HCT116 (cell line): ENCODE measurements at regions not wholly inside any gene's neighbourhood (a gene's known extent, or its start where the extent isn't known, plus 50 kb on each side); places are given as distances from the start of the nearest gene placed in this dataset.

Experiments used
- ATAC-seq: fragments of 200-7000 bp; cut with Tn5 transposase; 2 replicates; pipeline ENCODE4 v1.9.1; 2020; ENCODE audit warnings: mild to moderate bottlenecking, moderate library complexity
- BruUV-seq: library from RNA; stranded (reverse); fragments of 400-500 nt; replicated peaks from 2 replicates; lab custom pipeline; 2021; lab: Mats Ljungman, UMichigan
- CTCF ChIA-PET: fragments of 300-600 bp; sonication (Branson Sonifier 250); formaldehyde crosslinking; loops from one replicate; lab custom pipeline; 2021; ENCODE audit warnings: antibody characterized with exemption; lab: Charles Lee
- POLR2A ChIA-PET: fragments of 300-600, 350-600 bp; sonication (Branson Sonifier 250); formaldehyde crosslinking; loops from one replicate; lab custom pipeline; 2021; ENCODE audit warnings: antibody characterized with exemption; lab: Charles Lee
- RAD21 ChIA-PET, 2 experiments: fragments of 300-600 bp; sonication (Branson Sonifier 250); formaldehyde crosslinking; loops; one replicate each; lab custom pipeline; 2023; ENCODE audit warnings: low total read pairs in 2 of 2; ENCODE audit not compliant: uncharacterized antibody in 2 of 2, unreplicated experiment in 2 of 2, low non-redundant PET in 1 of 2; lab: Charles Lee
- DNase-seq: peaks from one replicate; pipeline ENCODE4 v3.0.0-alpha.2; 2010; ENCODE audit warnings: low read depth, low spot score
- H2AFZ ChIP-seq: fragments of 200-600 bp; shearing (Covaris generic), sonication (generic); 2 replicates; pipeline ENCODE4 v1.6.1; 2017; ENCODE audit warnings: low read depth, mixed run types, mixed read lengths, antibody characterized with exemption, low read length; ENCODE audit not compliant: poor library complexity, severe bottlenecking
- H3K27ac ChIP-seq: 2 replicates; pipeline ENCODE4 v1.5.1; 2012; ENCODE audit warnings: low read depth, low read length
- H3K27me3 ChIP-seq: fragments of 200-600 bp; sonication (generic); 2 replicates; pipeline ENCODE4 v1.6.1; 2016; ENCODE audit warnings: mixed run types, low read length, mixed read lengths; ENCODE audit not compliant: insufficient read depth
- H3K36me3 ChIP-seq, 2 experiments: fragments of 200-500 bp in 1 of 2; fragments of 200-600 bp in 1 of 2; sonication (Bioruptor generic) in 1 of 2; sonication (generic) in 1 of 2; 2 replicates each; pipeline versions ENCODE4 v1.5.1 to v1.6.1; 2014 to 2016; ENCODE audit warnings: low read length in 2 of 2, inconsistent platforms in 1 of 2, mixed read lengths in 1 of 2, mixed run types in 1 of 2; ENCODE audit not compliant: insufficient read depth in 2 of 2, control insufficient read depth in 1 of 2
- H3K4me1 ChIP-seq, 2 experiments: fragments of 200-600 bp in 1 of 2; sonication (generic) in 1 of 2; 2 replicates each; pipeline versions ENCODE4 v1.5.1 to v1.6.1; 2012 to 2017; ENCODE audit warnings: low read length in 2 of 2, inconsistent platforms in 1 of 2, mild to moderate bottlenecking in 1 of 2, mixed read lengths in 1 of 2, mixed run types in 1 of 2, moderate library complexity in 1 of 2; ENCODE audit not compliant: insufficient read depth in 2 of 2, control insufficient read depth in 1 of 2
- H3K4me2 ChIP-seq: fragments of 200-600 bp; sonication (generic); 2 replicates; pipeline ENCODE4 v1.6.1; 2017; ENCODE audit warnings: mixed run types, low read length, mixed read lengths
- H3K4me3 ChIP-seq, 2 experiments: fragments of 200-600 bp in 1 of 2; sonication (generic) in 1 of 2; replicated peaks in 1 of 2; 2 replicates each; pipeline ENCODE4 v1.5.1; 2011 to 2016; ENCODE audit warnings: low read length in 2 of 2, control low read depth in 1 of 2, low read depth in 1 of 2, mild to moderate bottlenecking in 1 of 2, mixed read lengths in 1 of 2, mixed run types in 1 of 2
- H3K79me2 ChIP-seq: fragments of 200-600 bp; sonication (generic); 2 replicates; pipeline ENCODE4 v1.6.1; 2017; ENCODE audit warnings: mild to moderate bottlenecking, mixed run types, low read length, moderate library complexity, mixed read lengths; ENCODE audit not compliant: insufficient read depth
- H3K9ac ChIP-seq: fragments of 200-600 bp; sonication (generic); 2 replicates; pipeline ENCODE4 v1.6.1; 2016; ENCODE audit warnings: low read length, mixed read lengths
- H3K9me2 ChIP-seq: fragments of 200-600 bp; sonication (generic), shearing (Covaris generic); 2 replicates; pipeline ENCODE4 v1.6.1; 2017; ENCODE audit warnings: mixed run types, mild to moderate bottlenecking, moderate library complexity; ENCODE audit not compliant: insufficient read depth
- H3K9me3 ChIP-seq, 2 experiments: fragments of 200-500 bp in 1 of 2; fragments of 200-600 bp in 1 of 2; sonication (Bioruptor generic) in 1 of 2; sonication (generic) in 1 of 2; 2 replicates each; pipeline ENCODE4 v1.6.1; 2014 to 2017; ENCODE audit warnings: low read length in 2 of 2, mixed read lengths in 2 of 2, inconsistent platforms in 1 of 2, low read depth in 1 of 2, mild to moderate bottlenecking in 1 of 2, mixed run types in 1 of 2, moderate library complexity in 1 of 2; ENCODE audit not compliant: control insufficient read depth in 1 of 2, insufficient read depth in 1 of 2
- H4K20me1 ChIP-seq: fragments of 200-600 bp; sonication (generic), shearing (Covaris generic); 2 replicates; pipeline ENCODE4 v1.6.1; 2017; ENCODE audit warnings: mixed run types, mild to moderate bottlenecking, moderate library complexity; ENCODE audit not compliant: insufficient read depth
- CBX3 ChIP-seq: IDR thresholded peaks from 2 replicates; pipeline ENCODE4 v1.6.1; 2012; ENCODE audit warnings: low read depth
- EGR1 ChIP-seq: IDR thresholded peaks from 2 replicates; pipeline ENCODE4 v1.6.1; 2012; ENCODE audit warnings: low read depth
- EZH2 ChIP-seq: fragments of 200-600 bp; sonication (generic); IDR thresholded peaks from 2 replicates; pipeline ENCODE4 v1.6.1; 2017; ENCODE audit warnings: antibody characterized with exemption, mixed run types
- EZH2phosphoT487 ChIP-seq: fragments of 200-600 bp; IDR thresholded peaks from 2 replicates; pipeline ENCODE4 v1.6.1; 2018; ENCODE audit warnings: antibody characterized with exemption, borderline replicate concordance
- FOSL1 ChIP-seq: IDR thresholded peaks from 2 replicates; pipeline ENCODE4 v1.6.1; 2012; ENCODE audit warnings: low read depth
- JUND ChIP-seq: IDR thresholded peaks from 2 replicates; pipeline ENCODE4 v1.6.1; 2012
- POLR2AphosphoS5 ChIP-seq: IDR thresholded peaks from 2 replicates; pipeline ENCODE4 v1.6.1; 2011; ENCODE audit warnings: mild to moderate bottlenecking, low read depth, low read length, moderate library complexity
- RAD21 ChIP-seq: IDR thresholded peaks from 2 replicates; pipeline ENCODE4 v1.6.1; 2012; ENCODE audit warnings: low read depth, mild to moderate bottlenecking
- SP1 ChIP-seq: IDR thresholded peaks from 2 replicates; pipeline ENCODE4 v1.6.1; 2012; ENCODE audit warnings: low read depth
- SRF ChIP-seq: IDR thresholded peaks from 2 replicates; pipeline ENCODE4 v1.6.1; 2012; ENCODE audit warnings: low read depth
- TCF7L2 ChIP-seq: IDR thresholded peaks from 2 replicates; pipeline ENCODE4 v1.7.0; 2011; ENCODE audit warnings: borderline replicate concordance, inconsistent platforms; ENCODE audit not compliant: insufficient read depth, insufficient read length; ENCODE audit errors: extremely low read depth
- ZFX ChIP-seq: fragments of 450-650 bp; IDR thresholded peaks from 2 replicates; pipeline ENCODE4 v1.6.1; 2017
- ZNF274 ChIP-seq: fragments of 200-500 bp; sonication (Bioruptor generic); IDR thresholded peaks from 2 replicates; pipeline ENCODE4 v1.6.1; 2014; ENCODE audit warnings: mild to moderate bottlenecking, low read depth, low read length, inconsistent platforms
- intact Hi-C: fragments of 100-400 bp; cut with micrococcal nuclease; formaldehyde crosslinking; loops from 2 replicates; pipeline ENCODE4 v1.10.0; 2022
- TF ChIP-seq, protein P1 (sequence below): IDR thresholded peaks from 2 replicates; pipeline ENCODE4 v1.6.1; 2012
- TF ChIP-seq, protein P2 (sequence below): IDR thresholded peaks from 2 replicates; pipeline ENCODE4 v1.6.1; 2012
- TF ChIP-seq, protein P3 (sequence below): IDR thresholded peaks from 2 replicates; pipeline ENCODE4 v1.6.1; 2011; ENCODE audit warnings: mild to moderate bottlenecking, low read length, moderate library complexity; ENCODE audit not compliant: insufficient replicate concordance; ENCODE audit errors: extremely low read depth
- TF ChIP-seq, protein P4 (sequence below), 3 experiments: fragments of 200-600 bp in 1 of 3; sonication (generic) in 1 of 3; IDR thresholded peaks in 2 of 3; conservative IDR thresholded peaks in 1 of 3; 2 replicates each; pipeline ENCODE4 v1.5.1; 2012 to 2017; ENCODE audit warnings: low read depth in 2 of 3, low read length in 2 of 3, antibody characterized with exemption in 1 of 3, borderline replicate concordance in 1 of 3, control low read depth in 1 of 3, mild to moderate bottlenecking in 1 of 3, mixed read lengths in 1 of 3, mixed run types in 1 of 3, moderate library complexity in 1 of 3; ENCODE audit not compliant: insufficient read depth in 1 of 3

DNA sequence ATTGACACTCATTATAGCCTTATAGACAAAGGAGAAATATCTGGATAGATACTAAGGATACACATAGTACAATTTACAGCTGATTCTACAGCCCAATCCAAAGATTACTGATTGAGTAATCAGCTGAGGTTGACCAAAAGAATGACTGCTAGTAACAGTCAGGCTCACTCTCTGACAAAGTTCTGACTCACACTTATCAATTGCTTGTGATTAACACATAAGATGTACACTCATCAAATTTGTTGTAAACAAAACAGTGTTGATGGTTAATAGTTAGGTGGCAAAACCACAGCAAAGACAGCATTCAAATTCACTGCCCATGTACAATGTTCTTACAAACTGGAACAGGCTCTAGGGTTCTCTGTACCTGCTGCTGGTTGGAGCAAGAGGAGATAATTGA, 422.7 kb downstream of the TLE1 start:
- no TSS peak for BruUV-seq
- H3K4me2 ChIP-seq: no peak overlapping the region
- no peak overlapping the region for H2AFZ ChIP-seq
- no peaks in the 10 kb centered on the region for H4K20me1 ChIP-seq
- ChIA-PET POLR2A (no interaction called here), CTCF (no interaction called here), RAD21 (no interaction called here)
- H3K4me3 ChIP-seq: no peak overlapping the region
- H3K4me1 ChIP-seq: no peaks in the 10 kb centered on the region
- H3K27me3 ChIP-seq: no peaks in the 10 kb centered on the region
- DNase-seq (peak; percentile 0), ATAC-seq (no peak)
- H3K9me2 ChIP-seq: no peaks in the 10 kb centered on the region
- H3K9ac ChIP-seq: no peak overlapping the region
- H3K79me2 ChIP-seq: no peaks in the 10 kb centered on the region
- TF ChIP-seq, protein P1, sequence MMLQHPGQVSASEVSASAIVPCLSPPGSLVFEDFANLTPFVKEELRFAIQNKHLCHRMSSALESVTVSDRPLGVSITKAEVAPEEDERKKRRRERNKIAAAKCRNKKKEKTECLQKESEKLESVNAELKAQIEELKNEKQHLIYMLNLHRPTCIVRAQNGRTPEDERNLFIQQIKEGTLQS: no peak
- TF ChIP-seq, protein P2, sequence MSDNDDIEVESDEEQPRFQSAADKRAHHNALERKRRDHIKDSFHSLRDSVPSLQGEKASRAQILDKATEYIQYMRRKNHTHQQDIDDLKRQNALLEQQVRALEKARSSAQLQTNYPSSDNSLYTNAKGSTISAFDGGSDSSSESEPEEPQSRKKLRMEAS: no peak
- TF ChIP-seq CBX3: no peak
- 0 out of 2 replicates have a peak, but pooled peaks have one; percentile 8 for TF ChIP-seq FOSL1
- TF ChIP-seq POLR2AphosphoS5: no peak
- TF ChIP-seq EGR1: no peak
- no peaks in the 10 kb centered on the region for H3K9me3 ChIP-seq
- intact Hi-C loops: no loop called here
- H3K36me3 ChIP-seq: no peaks in the 10 kb centered on the region
- H3K27ac ChIP-seq: no peak overlapping the region

DNA sequence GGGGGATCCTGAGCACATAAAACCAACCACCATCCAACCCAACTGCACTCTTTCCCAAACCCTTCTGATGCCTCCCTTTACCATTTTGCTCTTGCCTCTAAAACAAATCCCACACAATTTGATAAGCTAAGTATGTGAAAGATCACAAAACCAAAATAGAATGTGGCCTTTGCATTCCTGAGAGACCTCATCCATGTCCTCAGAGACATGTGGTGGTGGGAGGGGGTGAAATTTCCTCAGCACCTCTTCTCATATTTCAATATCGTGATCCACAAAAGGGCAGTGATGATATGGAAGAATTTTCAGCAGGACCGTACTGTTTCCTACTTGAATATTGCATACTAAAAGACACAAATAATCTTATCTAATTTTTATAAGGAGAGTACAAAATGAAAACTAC, 423.3 kb downstream of the TLE1 start:
- Histone ChIP-seq H3K9me3 (no peaks in the 10 kb centered on the region), H3K27me3 (no peaks in the 10 kb centered on the region), H3K9me2 (no peaks in the 10 kb centered on the region), H2AFZ (no peak overlapping the region), H3K4me1 (no peaks in the 10 kb centered on the region), H3K27ac (no peak overlapping the region), H4K20me1 (no peaks in the 10 kb centered on the region), H3K79me2 (no peaks in the 10 kb centered on the region), H3K4me3 (no peak overlapping the region), H3K4me2 (no peak overlapping the region), H3K9ac (no peak overlapping the region), H3K36me3 (no peaks in the 10 kb centered on the region)
- BruUV-seq: no TSS peak
- no peak for ATAC-seq
- intact Hi-C loops: no loop called here
- no peak for DNase-seq
- ChIA-PET POLR2A (no interaction called here), CTCF (no interaction called here), RAD21 (no interaction called here)
- TF ChIP-seq RAD21: no peak
- TF ChIP-seq POLR2AphosphoS5: no peak
- no peak for TF ChIP-seq EZH2
- TF ChIP-seq, protein P2: no peak
- no peak for TF ChIP-seq SRF
- TF ChIP-seq JUND: no peak
- TF ChIP-seq TCF7L2: no peak
- TF ChIP-seq, protein P3, sequence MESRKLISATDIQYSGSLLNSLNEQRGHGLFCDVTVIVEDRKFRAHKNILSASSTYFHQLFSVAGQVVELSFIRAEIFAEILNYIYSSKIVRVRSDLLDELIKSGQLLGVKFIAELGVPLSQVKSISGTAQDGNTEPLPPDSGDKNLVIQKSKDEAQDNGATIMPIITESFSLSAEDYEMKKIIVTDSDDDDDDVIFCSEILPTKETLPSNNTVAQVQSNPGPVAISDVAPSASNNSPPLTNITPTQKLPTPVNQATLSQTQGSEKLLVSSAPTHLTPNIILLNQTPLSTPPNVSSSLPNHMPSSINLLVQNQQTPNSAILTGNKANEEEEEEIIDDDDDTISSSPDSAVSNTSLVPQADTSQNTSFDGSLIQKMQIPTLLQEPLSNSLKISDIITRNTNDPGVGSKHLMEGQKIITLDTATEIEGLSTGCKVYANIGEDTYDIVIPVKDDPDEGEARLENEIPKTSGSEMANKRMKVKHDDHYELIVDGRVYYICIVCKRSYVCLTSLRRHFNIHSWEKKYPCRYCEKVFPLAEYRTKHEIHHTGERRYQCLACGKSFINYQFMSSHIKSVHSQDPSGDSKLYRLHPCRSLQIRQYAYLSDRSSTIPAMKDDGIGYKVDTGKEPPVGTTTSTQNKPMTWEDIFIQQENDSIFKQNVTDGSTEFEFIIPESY: no peak
- TF ChIP-seq EZH2phosphoT487: no peak
- no peak for TF ChIP-seq SP1
- TF ChIP-seq ZNF274: no peak
- TF ChIP-seq ZFX: no peak
- TF ChIP-seq, protein P1: no peak
- no peak for TF ChIP-seq FOSL1
- TF ChIP-seq, protein P4, sequence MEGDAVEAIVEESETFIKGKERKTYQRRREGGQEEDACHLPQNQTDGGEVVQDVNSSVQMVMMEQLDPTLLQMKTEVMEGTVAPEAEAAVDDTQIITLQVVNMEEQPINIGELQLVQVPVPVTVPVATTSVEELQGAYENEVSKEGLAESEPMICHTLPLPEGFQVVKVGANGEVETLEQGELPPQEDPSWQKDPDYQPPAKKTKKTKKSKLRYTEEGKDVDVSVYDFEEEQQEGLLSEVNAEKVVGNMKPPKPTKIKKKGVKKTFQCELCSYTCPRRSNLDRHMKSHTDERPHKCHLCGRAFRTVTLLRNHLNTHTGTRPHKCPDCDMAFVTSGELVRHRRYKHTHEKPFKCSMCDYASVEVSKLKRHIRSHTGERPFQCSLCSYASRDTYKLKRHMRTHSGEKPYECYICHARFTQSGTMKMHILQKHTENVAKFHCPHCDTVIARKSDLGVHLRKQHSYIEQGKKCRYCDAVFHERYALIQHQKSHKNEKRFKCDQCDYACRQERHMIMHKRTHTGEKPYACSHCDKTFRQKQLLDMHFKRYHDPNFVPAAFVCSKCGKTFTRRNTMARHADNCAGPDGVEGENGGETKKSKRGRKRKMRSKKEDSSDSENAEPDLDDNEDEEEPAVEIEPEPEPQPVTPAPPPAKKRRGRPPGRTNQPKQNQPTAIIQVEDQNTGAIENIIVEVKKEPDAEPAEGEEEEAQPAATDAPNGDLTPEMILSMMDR (IDR thresholded peaks at IDR 0.05 in 2 of 3, conservative IDR thresholded peaks at IDR 0.05 in 1 of 3; ENCODE audit: borderline replicate concordance in 1 of 3, insufficient read depth in 1 of 3, low read depth in 2 of 3, low read length in 2 of 3): no peak
